GM12878 (cell line): ENCODE measurements at regions not wholly inside any gene's neighbourhood (a gene's known extent, or its start where the extent isn't known, plus 50 kb on each side); places are given as distances from the start of the nearest gene placed in this dataset.

ENCODE experiments used
- ATAC-seq: fragments of 200-7000 bp; cut with Tn5 transposase; 3 replicates; pipeline ENCODE4 v1.9.1; 2020; ENCODE audit warnings: mild to moderate bottlenecking, moderate library complexity
- BruUV-seq: library from RNA; stranded (reverse); fragments of 400-500 nt; replicated peaks from 2 replicates; lab custom pipeline; 2021; lab: Mats Ljungman, UMichigan
- CTCF ChIA-PET: fragments of 300-600 bp; sonication (Branson Sonifier 250); formaldehyde crosslinking; extraction: SDS; loops from one replicate; lab custom pipeline; 2021; ENCODE audit warnings: inconsistent platforms; lab: Yijun Ruan, JAX
- POLR2A ChIA-PET: fragments of 350-600 bp; formaldehyde crosslinking; extraction: SDS; loops from one replicate; lab custom pipeline; 2021; ENCODE audit warnings: inconsistent platforms; lab: Charles Lee
- RAD21 ChIA-PET: fragments of 300-600 bp; sonication (Branson Sonifier 250); formaldehyde crosslinking; loops from one replicate; lab custom pipeline; 2023; ENCODE audit warnings: antibody characterized with exemption; ENCODE audit not compliant: unreplicated experiment; lab: Charles Lee
- SMC1A ChIA-PET: fragments of 300-600 bp; sonication (Branson Sonifier 250); formaldehyde crosslinking; loops from one replicate; lab custom pipeline; 2023; ENCODE audit not compliant: unreplicated experiment, uncharacterized antibody; lab: Charles Lee
- DNase-seq: peaks from one replicate; pipeline ENCODE4 v3.0.0-alpha.2; 2011; ENCODE audit warnings: low read depth, low spot score
- FAIRE-seq: peaks from 3 replicates; lab custom pipeline; 2011; peaks lifted over from hg19 to GRCh38; lab: Jason Lieb, UNC
- H2AFZ ChIP-seq: 2 replicates; pipeline ENCODE4 v1.6.0; 2011; ENCODE audit warnings: low read depth, low read length, control low read depth; ENCODE audit not compliant: control insufficient read depth
- H3K27ac ChIP-seq: 2 replicates; pipeline ENCODE4 v1.5.1; 2011; ENCODE audit warnings: control low read depth; ENCODE audit not compliant: control insufficient read depth, insufficient read depth
- H3K27me3 ChIP-seq, 2 experiments: replicated peaks in 1 of 2; 2 replicates each; pipeline versions ENCODE4 v1.6.0 to v1.6.1; 2011; ENCODE audit warnings: low read length in 1 of 2; ENCODE audit not compliant: control insufficient read depth in 2 of 2, insufficient read depth in 2 of 2
- H3K36me3 ChIP-seq, 2 experiments: 2 replicates each; pipeline ENCODE4 v1.5.1; 2011; ENCODE audit warnings: low read length in 1 of 2; ENCODE audit not compliant: control insufficient read depth in 2 of 2, insufficient read depth in 2 of 2
- H3K4me1 ChIP-seq: 2 replicates; pipeline ENCODE4 v1.6.1; 2011; ENCODE audit warnings: mild to moderate bottlenecking, low read length, moderate library complexity, mixed read lengths; ENCODE audit not compliant: control insufficient read depth, insufficient read depth
- H3K4me2 ChIP-seq: 2 replicates; pipeline ENCODE4 v1.6.0; 2011; ENCODE audit warnings: control low read depth; ENCODE audit not compliant: control insufficient read depth, insufficient read depth
- H3K4me3 ChIP-seq: fragments of 200-600 bp; sonication (generic); 2 replicates; pipeline ENCODE4 v1.5.1; 2016
- H3K79me2 ChIP-seq: 2 replicates; pipeline ENCODE4 v1.6.0; 2011; ENCODE audit warnings: low read length; ENCODE audit not compliant: control insufficient read depth, insufficient read depth
- H3K9ac ChIP-seq: 2 replicates; pipeline ENCODE4 v1.8.0; 2011; ENCODE audit warnings: low read length, control low read depth, mixed read lengths; ENCODE audit not compliant: control insufficient read depth, insufficient read depth
- H3K9me3 ChIP-seq: replicated peaks from 3 replicates; pipeline ENCODE4 v1.5.1; 2011; ENCODE audit warnings: mild to moderate bottlenecking, low read length; ENCODE audit not compliant: control insufficient read depth, insufficient read depth
- H4K20me1 ChIP-seq: 2 replicates; pipeline ENCODE4 v1.6.0; 2011; ENCODE audit not compliant: control insufficient read depth, insufficient read depth
- BCL11A ChIP-seq: IDR thresholded peaks from 2 replicates; pipeline ENCODE4 v1.6.1; 2011; ENCODE audit warnings: low read depth, low read length
- CBFB ChIP-seq: IDR thresholded peaks from 2 replicates; pipeline ENCODE4 v1.6.1; 2016; ENCODE audit warnings: antibody characterized with exemption, low read depth
- CBX5 ChIP-seq: sonication (generic); IDR thresholded peaks from 2 replicates; pipeline ENCODE4 v1.6.1; 2016; ENCODE audit warnings: low read depth, moderate library complexity, mild to moderate bottlenecking, inconsistent platforms
- CREM ChIP-seq: IDR thresholded peaks from 2 replicates; pipeline ENCODE4 v1.6.1; 2014; ENCODE audit warnings: antibody characterized with exemption, low read depth
- CTCF ChIP-seq, 3 experiments: IDR thresholded peaks in 2 of 3; conservative IDR thresholded peaks in 1 of 3; 2 replicates each; pipeline ENCODE4 v1.5.1; 2011; ENCODE audit warnings: low read depth in 3 of 3, low read length in 3 of 3, mild to moderate bottlenecking in 3 of 3, control low read depth in 2 of 3, moderate library complexity in 2 of 3, inconsistent platforms in 1 of 3, mixed read lengths in 1 of 3; ENCODE audit not compliant: control insufficient read depth in 2 of 3, insufficient read depth in 1 of 3; ENCODE audit errors: extremely low read depth in 1 of 3
- HCFC1 ChIP-seq: fragments of 150-350 bp; IDR thresholded peaks from 2 replicates; pipeline ENCODE4 v1.6.1; 2014; ENCODE audit warnings: low read length
- IRF3 ChIP-seq: fragments of 450-650 bp; IDR thresholded peaks from 2 replicates; pipeline ENCODE4 v1.6.1; 2014; ENCODE audit warnings: mild to moderate bottlenecking
- MLLT1 ChIP-seq: fragments of 450-650 bp; IDR thresholded peaks from 2 replicates; pipeline ENCODE4 v1.6.1; 2016; ENCODE audit warnings: mild to moderate bottlenecking
- MTA3 ChIP-seq: IDR thresholded peaks from 2 replicates; pipeline ENCODE4 v1.6.1; 2012; ENCODE audit warnings: low read length, inconsistent platforms, borderline replicate concordance
- NBN ChIP-seq: fragments of 450-650 bp; IDR thresholded peaks from 2 replicates; pipeline ENCODE4 v1.6.1; 2016
- NR2C1 ChIP-seq: fragments of 450-650 bp; IDR thresholded peaks from 2 replicates; pipeline ENCODE4 v1.6.1; 2017; ENCODE audit warnings: antibody characterized with exemption, mild to moderate bottlenecking, moderate library complexity
- POLR2A ChIP-seq: IDR thresholded peaks from 2 replicates; pipeline ENCODE4 v1.6.1; 2011; ENCODE audit warnings: low read depth, mild to moderate bottlenecking, low read length
- SIX5 ChIP-seq: IDR thresholded peaks from 2 replicates; pipeline ENCODE4 v1.6.1; 2011; ENCODE audit warnings: mild to moderate bottlenecking, low read depth, low read length, moderate library complexity; ENCODE audit not compliant: severe bottlenecking
- TCF3 ChIP-seq: IDR thresholded peaks from 2 replicates; pipeline ENCODE4 v1.6.1; 2012; ENCODE audit warnings: low read depth, mild to moderate bottlenecking, low read length, borderline replicate concordance; ENCODE audit not compliant: insufficient read depth
- ZNF384 ChIP-seq: IDR thresholded peaks from 2 replicates; pipeline ENCODE4 v1.6.1; 2012; ENCODE audit warnings: low read depth, mild to moderate bottlenecking, low read length, improper control_type of control experiment, borderline replicate concordance
- WGBS: methylation state at CpG from one replicate; pipeline ENCODE4 v1.1.6; 2016; ENCODE audit warnings: low lambda C conversion rate; ENCODE audit not compliant: insufficient replicate concordance, insufficient coverage; ENCODE audit errors: missing lambda C conversion rate; 5-methylcytosine and 5-hydroxymethylcytosine counted together
- in situ Hi-C: fragments of 300-500 bp; cut with MboI; formaldehyde crosslinking; loops from 9 replicates; pipeline ENCODE4 v1.14.3; 2018; ENCODE audit warnings: mixed read lengths
- intact Hi-C: fragments of 100-400 bp; cut with micrococcal nuclease; formaldehyde crosslinking; loops from one replicate; pipeline ENCODE4 v1.14.2; 2022; ENCODE audit not compliant: unreplicated experiment

GRCh38 chrX:125203365-125203736 lies 116.3 kb upstream of the TEX13C start:
- BruUV-seq, result no TSS peak
- no peak overlapping the region for H3K4me3 ChIP-seq
- TF ChIP-seq CREM (no peak), NR2C1 (no peak), CTCF (IDR thresholded peaks at IDR 0.05 in 2 of 3, conservative IDR thresholded peaks at IDR 0.05 in 1 of 3; ENCODE audit: control insufficient read depth in 2 of 3, extremely low read depth in 1 of 3, insufficient read depth in 1 of 3, low read depth in 3 of 3, low read length in 3 of 3) (no peak), TCF3 (no peak), CBX5 (no peak), MLLT1 (no peak), NBN (no peak), POLR2A (no peak), SIX5 (no peak), HCFC1 (no peak), ZNF384 (no peak), BCL11A (no peak), CBFB (no peak), IRF3 (no peak), MTA3 (no peak)
- no peak overlapping the region for H3K27ac ChIP-seq
- no peak overlapping the region for H3K4me2 ChIP-seq
- in situ Hi-C loops, result no loop called here
- H3K79me2 ChIP-seq, result no peaks in the 10 kb centered on the region
- no peaks in the 10 kb centered on the region for H3K36me3 ChIP-seq
- WGBS, result 41% methylated on average over 25 of the region's 25 CpGs
- FAIRE-seq (no peak), DNase-seq (no peak), ATAC-seq (no peak)
- H3K27me3 ChIP-seq, result no peaks in the 10 kb centered on the region
- no peaks in the 10 kb centered on the region; the same call in 2 of the 3 replicates for H3K9me3 ChIP-seq
- H4K20me1 ChIP-seq, result no peaks in the 10 kb centered on the region
- intact Hi-C loops, result no loop called here
- RAD21 ChIA-PET, result no interaction called here
- SMC1A ChIA-PET, result no interaction called here
- CTCF ChIA-PET, result no interaction called here
- no peak overlapping the region for H2AFZ ChIP-seq
- H3K9ac ChIP-seq, result no peak overlapping the region
- POLR2A ChIA-PET, result no interaction called here
- H3K4me1 ChIP-seq, result no peaks in the 10 kb centered on the region
